Gastroesophageal sphincter (tissue), 4 donors: ENCODE measurements at regions not wholly inside any gene's neighbourhood (a gene's known extent, or its start where the extent isn't known, plus 50 kb on each side); places are given as distances from the start of the nearest gene placed in this dataset.

ENCODE experiments used
- ATAC-seq: fragments of 150-250 bp; one replicate; pipeline ENCODE4 v1.9.1; 2016; ENCODE audit warnings: mild to moderate bottlenecking, moderate library complexity
- H3K27ac ChIP-seq, 4 donors: fragments of 200-600 bp; sonication (generic) in 3 of 4; 1 replicate in 3 of 4; 2 replicates in 1 of 4; pipeline ENCODE4 v1.5.1; 2016 to 2019
- H3K27me3 ChIP-seq: fragments of 200-600 bp; sonication (generic); one replicate; pipeline ENCODE4 v1.5.1; 2019
- H3K36me3 ChIP-seq, 2 donors: fragments of 200-600 bp; sonication (generic); one replicate each; pipeline ENCODE4 v1.5.1; 2019; ENCODE audit warnings: control low read depth in 1 of 2
- H3K4me1 ChIP-seq, 3 donors: fragments of 200-600 bp; sonication (generic); 1 replicate in 2 of 3; 2 replicates in 1 of 3; pipeline ENCODE4 v1.5.1; 2016 to 2019; ENCODE audit warnings: control low read depth in 2 of 3
- H3K4me3 ChIP-seq, 2 donors: fragments of 200-600 bp; sonication (generic); one replicate each; pipeline ENCODE4 v1.5.1; 2019; ENCODE audit warnings: mild to moderate bottlenecking in 1 of 2, moderate library complexity in 1 of 2
- H3K9me3 ChIP-seq, 3 donors: fragments of 200-600 bp; sonication (generic); one replicate each; pipeline ENCODE4 v1.5.1; 2017 to 2019; ENCODE audit warnings: control low read depth in 2 of 3
- EP300 ChIP-seq: sonication (generic); formaldehyde crosslinking; IDR thresholded peaks from one replicate; pipeline ENCODE4 v1.6.1; 2017; ENCODE audit warnings: antibody characterized with exemption, mild to moderate bottlenecking
- POLR2A ChIP-seq, 2 donors: fragments of 450-650 bp; IDR thresholded peaks; one replicate each; pipeline ENCODE4 v1.6.1; 2017; ENCODE audit warnings: antibody characterized with exemption in 2 of 2, mild to moderate bottlenecking in 2 of 2, moderate library complexity in 1 of 2
- POLR2AphosphoS5 ChIP-seq: sonication (generic); formaldehyde crosslinking; IDR thresholded peaks from one replicate; pipeline ENCODE4 v1.6.1; 2017; ENCODE audit warnings: antibody characterized with exemption
- WGBS, 2 donors: methylation state at CpG; one replicate each; pipeline ENCODE4 v1.1.5; 2018; ENCODE audit warnings: low coverage in 1 of 2; 5-methylcytosine and 5-hydroxymethylcytosine counted together
- TF ChIP-seq, protein P1 (sequence below), 4 experiments: fragments of 200-600 bp in 2 of 4; fragments of 450-650 bp in 2 of 4; sonication (generic) in 1 of 4; IDR thresholded peaks; one replicate each; pipeline ENCODE4 v1.5.1; 2017 to 2019; ENCODE audit warnings: antibody characterized with exemption in 4 of 4, mild to moderate bottlenecking in 2 of 4, moderate library complexity in 2 of 4

DNA sequence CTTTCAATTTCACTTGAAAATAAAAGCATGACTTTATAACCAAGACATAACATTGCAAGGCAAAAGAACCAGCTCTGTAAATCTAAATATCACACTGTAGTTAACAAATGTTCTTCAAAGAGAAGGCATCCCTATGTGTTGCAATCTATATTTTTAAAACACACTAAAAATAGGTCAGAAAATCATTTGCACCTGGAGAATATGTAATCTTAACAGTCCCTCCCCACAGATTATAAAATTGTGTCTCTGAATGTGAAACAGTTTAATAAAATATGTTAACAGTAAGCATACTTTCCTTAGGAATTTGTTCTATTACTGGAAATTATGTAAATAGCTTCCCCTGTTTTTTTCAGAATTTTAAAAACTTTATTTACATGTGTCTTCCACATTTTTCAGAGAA is 351.9 kb downstream of the COL12A1 start:
- Histone ChIP-seq H3K4me3 (no peak overlapping the region), H3K36me3 (no peaks in the 10 kb centered on the region), H3K4me1 (peaks cover 0 to 20% (median 2%) of the 10 kb centered on the region in 3 donors), H3K27me3 (no peaks in the 10 kb centered on the region), H3K27ac (no peak overlapping the region), H3K9me3 (no peaks in the 10 kb centered on the region)
- no peak for TF ChIP-seq EP300
- TF ChIP-seq, protein P1, sequence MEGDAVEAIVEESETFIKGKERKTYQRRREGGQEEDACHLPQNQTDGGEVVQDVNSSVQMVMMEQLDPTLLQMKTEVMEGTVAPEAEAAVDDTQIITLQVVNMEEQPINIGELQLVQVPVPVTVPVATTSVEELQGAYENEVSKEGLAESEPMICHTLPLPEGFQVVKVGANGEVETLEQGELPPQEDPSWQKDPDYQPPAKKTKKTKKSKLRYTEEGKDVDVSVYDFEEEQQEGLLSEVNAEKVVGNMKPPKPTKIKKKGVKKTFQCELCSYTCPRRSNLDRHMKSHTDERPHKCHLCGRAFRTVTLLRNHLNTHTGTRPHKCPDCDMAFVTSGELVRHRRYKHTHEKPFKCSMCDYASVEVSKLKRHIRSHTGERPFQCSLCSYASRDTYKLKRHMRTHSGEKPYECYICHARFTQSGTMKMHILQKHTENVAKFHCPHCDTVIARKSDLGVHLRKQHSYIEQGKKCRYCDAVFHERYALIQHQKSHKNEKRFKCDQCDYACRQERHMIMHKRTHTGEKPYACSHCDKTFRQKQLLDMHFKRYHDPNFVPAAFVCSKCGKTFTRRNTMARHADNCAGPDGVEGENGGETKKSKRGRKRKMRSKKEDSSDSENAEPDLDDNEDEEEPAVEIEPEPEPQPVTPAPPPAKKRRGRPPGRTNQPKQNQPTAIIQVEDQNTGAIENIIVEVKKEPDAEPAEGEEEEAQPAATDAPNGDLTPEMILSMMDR (IDR thresholded peaks at IDR 0.05), result no peak
- no peak for TF ChIP-seq POLR2AphosphoS5
- ATAC-seq, result no peak

DNA sequence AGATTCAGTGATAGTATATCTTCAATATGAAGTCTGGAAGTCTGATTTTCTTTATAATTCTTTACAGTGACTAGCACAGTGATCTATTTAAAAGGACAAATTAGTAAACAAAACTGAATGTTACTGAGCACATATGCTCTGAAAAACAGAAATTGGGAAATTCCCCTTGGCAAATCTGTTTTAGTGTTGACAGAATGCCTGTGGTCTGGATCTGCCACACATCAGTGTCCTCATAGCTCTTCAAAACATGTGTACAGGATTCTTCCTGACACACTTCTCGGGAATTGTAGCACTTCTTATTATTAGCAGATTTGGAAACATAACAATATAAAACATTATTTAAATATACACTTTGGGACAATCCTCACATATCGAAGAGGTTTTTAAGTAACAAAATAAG is 354.3 kb downstream of the COL12A1 start:
- no peak for ATAC-seq
- Histone ChIP-seq H3K27me3 (no peaks in the 10 kb centered on the region), H3K4me1 (peaks cover 0 to 20% (median 2%) of the 10 kb centered on the region in 3 donors), H3K4me3 (no peak overlapping the region), H3K9me3 (no peaks in the 10 kb centered on the region), H3K36me3 (no peaks in the 10 kb centered on the region), H3K27ac (no peak overlapping the region)
- WGBS, 2 donors, result 61 to 69% methylated on average over 2 of the region's 2 CpGs
- no peak for TF ChIP-seq POLR2A (IDR thresholded peaks at IDR 0.05)
- no peak for TF ChIP-seq EP300
- no peak for TF ChIP-seq POLR2AphosphoS5
- TF ChIP-seq, protein P1 (IDR thresholded peaks at IDR 0.05), result no peak

DNA sequence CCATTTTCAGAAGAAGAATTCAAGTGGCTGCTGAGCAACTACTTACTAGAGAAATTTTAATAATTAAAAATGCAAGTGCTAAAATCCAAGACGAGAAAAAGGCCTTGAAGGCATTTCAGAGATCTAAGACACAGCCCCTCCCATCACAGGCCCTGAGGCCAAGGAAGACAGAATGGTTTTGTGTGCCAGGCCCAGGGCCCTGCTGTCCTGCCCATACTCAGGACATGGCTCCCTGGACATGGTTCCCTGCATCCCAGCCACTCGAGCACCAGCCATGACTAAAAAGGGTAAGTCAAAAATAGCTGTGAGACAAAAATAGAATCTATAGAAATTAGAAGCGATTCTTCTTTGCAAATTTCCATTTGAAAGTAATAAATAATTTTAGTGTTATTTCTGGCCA is 364.9 kb downstream of the COL12A1 start:
- WGBS, 2 donors, result 88 to 89% methylated on average over 3 of the region's 3 CpGs
- no peak for ATAC-seq

DNA sequence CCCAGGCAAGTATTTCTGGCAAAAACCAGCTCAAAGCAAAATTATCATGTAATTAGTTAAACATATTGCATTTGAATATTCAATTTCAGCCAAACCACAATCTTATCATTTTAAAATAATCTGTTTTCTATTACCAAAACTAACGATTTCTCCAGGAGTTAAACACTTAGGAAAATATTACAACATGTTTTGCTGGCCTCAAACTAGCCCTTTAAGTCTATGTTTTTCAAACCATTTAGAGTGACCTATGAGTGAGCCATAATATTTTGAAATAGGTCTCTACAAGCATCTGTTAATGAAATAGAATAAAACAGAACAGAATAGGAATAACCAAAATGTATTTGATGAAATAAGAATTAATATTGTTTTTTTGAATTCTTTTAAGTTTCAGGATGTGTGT is 370.9 kb downstream of the COL12A1 start:
- Histone ChIP-seq H3K27ac (no peak overlapping the region), H3K36me3 (no peaks in the 10 kb centered on the region), H3K27me3 (no peaks in the 10 kb centered on the region), H3K4me1 (no peaks in the 10 kb centered on the region), H3K9me3 (no peaks in the 10 kb centered on the region), H3K4me3 (no peak overlapping the region)
- TF ChIP-seq, protein P1 (IDR thresholded peaks at IDR 0.05), result no peak
- TF ChIP-seq POLR2A (IDR thresholded peaks at IDR 0.05), result no peak
- TF ChIP-seq EP300, result no peak
- no peak for TF ChIP-seq POLR2AphosphoS5
- WGBS, 2 donors, result 42 to 50% methylated on average over 1 of the region's 1 CpG
- no peak for ATAC-seq

More for the DNA sequence above, 364.9 kb downstream of the COL12A1 start:
- Histone ChIP-seq H3K4me3 (no peak overlapping the region), H3K27ac (no peak overlapping the region), H3K9me3 (peaks cover 0 to 10% (median 0%) of the 10 kb centered on the region in 3 donors), H3K27me3 (no peaks in the 10 kb centered on the region), H3K4me1 (no peaks in the 10 kb centered on the region), H3K36me3 (no peaks in the 10 kb centered on the region)
- TF ChIP-seq, protein P1 (IDR thresholded peaks at IDR 0.05), result no peak
- TF ChIP-seq EP300 (no peak), POLR2AphosphoS5 (no peak), POLR2A (IDR thresholded peaks at IDR 0.05) (no peak)

DNA sequence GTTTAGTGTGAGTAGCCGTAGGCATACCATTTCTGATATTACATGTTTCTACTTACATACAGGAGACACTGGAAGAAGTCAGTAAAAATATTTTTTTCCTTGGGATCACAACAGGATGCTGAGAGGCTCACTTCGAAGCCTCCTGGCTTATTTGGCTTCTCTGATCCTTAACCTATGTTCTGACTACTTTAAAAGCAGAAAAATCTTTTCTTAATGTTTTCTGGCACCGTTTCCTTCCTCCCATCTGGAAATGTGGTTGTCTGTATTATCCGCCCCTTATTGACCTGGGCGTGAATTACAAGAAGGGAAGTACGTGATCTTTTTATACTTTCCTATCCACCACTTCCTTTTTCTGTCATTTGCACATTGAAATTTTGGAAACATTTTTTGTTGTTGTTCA is 379.6 kb downstream of the COL12A1 start:
- H3K27ac ChIP-seq, result no peak overlapping the region

More for the DNA sequence above, 379.6 kb downstream of the COL12A1 start:
- WGBS, 2 donors, result 46 to 66% methylated on average over 6 of the region's 6 CpGs
- Histone ChIP-seq H3K4me1 (no peaks in the 10 kb centered on the region), H3K4me3 (no peak overlapping the region), H3K9me3 (no peaks in the 10 kb centered on the region), H3K27me3 (no peaks in the 10 kb centered on the region), H3K36me3 (no peaks in the 10 kb centered on the region)
- TF ChIP-seq POLR2A (IDR thresholded peaks at IDR 0.05) (no peak), EP300 (no peak), POLR2AphosphoS5 (no peak)
- TF ChIP-seq, protein P1 (IDR thresholded peaks at IDR 0.05), result no peak
- no peak for ATAC-seq
